ENCODE measurements at regions not wholly inside any gene's neighbourhood (a gene's known extent, or its start where the extent isn't known, plus 50 kb on each side); places are given as distances from the start of the nearest gene placed in this dataset.

- dilution Hi-C loops (cut with MboI; ENCODE audit: extremely low pct_ligation_motif_present, low sequenced_read_pairs) = no loop called here
- no peak overlapping the region for H3K9ac ChIP-seq (ENCODE audit: control insufficient read depth, extremely low read depth, insufficient read depth, low read length)
- H3K27me3 ChIP-seq (ENCODE audit: control insufficient read depth, extremely low read depth, insufficient read depth, low read length) = no peaks in the 10 kb centered on the region
- H3K36me3 ChIP-seq (ENCODE audit: control insufficient read depth in 2 of 2, extremely low read depth in 1 of 2, insufficient read depth in 2 of 2, low read length in 2 of 2) = peaks cover 5 to 6% of the 10 kb centered on the region in 2 experiments
- H2AFZ ChIP-seq (ENCODE audit: control insufficient read depth, low read length) = no peak overlapping the region
- H3K9me3 ChIP-seq (ENCODE audit: control insufficient read depth, low read depth, low read length) = no peaks in the 10 kb centered on the region
- H3K79me2 ChIP-seq (ENCODE audit: control insufficient read depth, insufficient read depth, low read length) = no peaks in the 10 kb centered on the region
- H3K4me3 ChIP-seq (ENCODE audit: control insufficient read depth in 2 of 3, extremely low read depth in 1 of 3, insufficient read depth in 2 of 3, low read depth in 1 of 3, low read length in 3 of 3) = no peak overlapping the region
- H3K4me1 ChIP-seq (ENCODE audit: control insufficient read depth, extremely low read depth, insufficient read depth, low read length) = no peaks in the 10 kb centered on the region
- FAIRE-seq (no peak), DNase-seq (ENCODE audit: low read depth, low spot score) (no peak)
- no peak overlapping the region for H3K27ac ChIP-seq (ENCODE audit: control insufficient read depth, insufficient read depth, low read length)
- no peaks in the 10 kb centered on the region for H3K9me1 ChIP-seq (ENCODE audit: control insufficient read depth, extremely low read depth, insufficient read depth, low read length)
- H4K20me1 ChIP-seq (ENCODE audit: control insufficient read depth, extremely low read depth, insufficient read depth, low read length) = no peaks in the 10 kb centered on the region
- no peak for TF ChIP-seq EZH2 (IDR thresholded peaks at IDR 0.05; ENCODE audit: low read length)
- TF ChIP-seq CTCF (optimal IDR thresholded peaks at IDR 0.05 in 1 of 3, IDR thresholded peaks at IDR 0.05 in 1 of 3, conservative IDR thresholded peaks at IDR 0.05 in 1 of 3; ENCODE audit: extremely low read depth in 1 of 3, insufficient read depth in 2 of 3, low read length in 3 of 3) = no peak
- H3K4me2 ChIP-seq (ENCODE audit: control insufficient read depth, extremely low read depth, insufficient read depth, low read depth, low read length) = no peak overlapping the region
These were observed 57.3 kb downstream of the ARL6IP4 start for GRCh38 chr12:123037791-123038190.

GRCh38 chr12:123036466-123037285, 56.2 kb downstream of the ARL6IP4 start:
- H4K20me1 ChIP-seq (ENCODE audit: control insufficient read depth, extremely low read depth, insufficient read depth, low read length) = no peaks in the 10 kb centered on the region
- no peaks in the 10 kb centered on the region for H3K9me3 ChIP-seq (ENCODE audit: control insufficient read depth, low read depth, low read length)
- H3K4me2 ChIP-seq (ENCODE audit: control insufficient read depth, extremely low read depth, insufficient read depth, low read depth, low read length) = no peak overlapping the region
- no peaks in the 10 kb centered on the region for H3K79me2 ChIP-seq (ENCODE audit: control insufficient read depth, insufficient read depth, low read length)
- no peak for TF ChIP-seq EZH2 (IDR thresholded peaks at IDR 0.05; ENCODE audit: low read length)
- no peak for TF ChIP-seq CTCF (optimal IDR thresholded peaks at IDR 0.05 in 1 of 3, IDR thresholded peaks at IDR 0.05 in 1 of 3, conservative IDR thresholded peaks at IDR 0.05 in 1 of 3; ENCODE audit: extremely low read depth in 1 of 3, insufficient read depth in 2 of 3, low read length in 3 of 3)
- peaks cover 5 to 6% of the 10 kb centered on the region in 2 experiments for H3K36me3 ChIP-seq (ENCODE audit: control insufficient read depth in 2 of 2, extremely low read depth in 1 of 2, insufficient read depth in 2 of 2, low read length in 2 of 2)
- no peaks in the 10 kb centered on the region for H3K27me3 ChIP-seq (ENCODE audit: control insufficient read depth, extremely low read depth, insufficient read depth, low read length)
- DNase-seq (ENCODE audit: low read depth, low spot score) (no peak), FAIRE-seq (no peak)
- dilution Hi-C loops (cut with MboI; ENCODE audit: extremely low pct_ligation_motif_present, low sequenced_read_pairs) = no loop called here
- no peak overlapping the region for H2AFZ ChIP-seq (ENCODE audit: control insufficient read depth, low read length)
- no peak overlapping the region for H3K27ac ChIP-seq (ENCODE audit: control insufficient read depth, insufficient read depth, low read length)
- H3K4me1 ChIP-seq (ENCODE audit: control insufficient read depth, extremely low read depth, insufficient read depth, low read length) = peaks cover 4% of the 10 kb centered on the region
- no peak overlapping the region for H3K4me3 ChIP-seq (ENCODE audit: control insufficient read depth in 2 of 3, extremely low read depth in 1 of 3, insufficient read depth in 2 of 3, low read depth in 1 of 3, low read length in 3 of 3)
- H3K9me1 ChIP-seq (ENCODE audit: control insufficient read depth, extremely low read depth, insufficient read depth, low read length) = no peaks in the 10 kb centered on the region
- no peak overlapping the region for H3K9ac ChIP-seq (ENCODE audit: control insufficient read depth, extremely low read depth, insufficient read depth, low read length)
